ENCODE measurements at regions not wholly inside any gene's neighbourhood (a gene's known extent, or its start where the extent isn't known, plus 50 kb on each side); places are given as distances from the start of the nearest gene placed in this dataset.

DNA sequence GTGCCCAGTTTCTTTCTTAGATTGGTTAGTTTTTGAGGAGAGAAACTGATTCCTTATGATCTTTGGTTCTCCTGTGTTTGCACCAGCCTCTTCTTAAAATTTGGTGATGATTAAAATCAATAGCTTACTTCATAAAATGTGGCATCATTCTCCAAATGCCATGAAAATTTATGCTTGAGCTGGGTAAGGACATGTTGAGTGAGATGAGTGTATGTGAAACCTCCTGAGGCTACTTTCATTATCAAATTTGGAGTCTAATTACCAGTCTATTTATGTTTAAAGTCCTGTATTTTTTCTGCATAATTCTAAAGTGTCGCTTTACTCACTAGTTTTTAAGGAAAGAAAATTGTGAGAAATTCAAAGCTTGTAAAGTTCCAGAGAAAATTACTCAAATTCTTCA is 102.1 kb downstream of the DIPK2A start:
- no peaks in the 10 kb centered on the region for H3K36me3 ChIP-seq (ENCODE audit: insufficient read depth, low read length)
- Mint-ChIP-seq H3K27ac (ENCODE audit: unreplicated experiment) (no peak overlapping the region), H3K36me3 (ENCODE audit: low read depth, unreplicated experiment) (peaks cover 3% of the 10 kb centered on the region), H3K27me3 (ENCODE audit: low read depth, unreplicated experiment) (no peaks in the 10 kb centered on the region), H3K9me3 (ENCODE audit: unreplicated experiment) (peaks cover 12% of the 10 kb centered on the region), H3K4me1 (ENCODE audit: low read depth, unreplicated experiment) (no peaks in the 10 kb centered on the region), H3K4me3 (ENCODE audit: unreplicated experiment) (no peak overlapping the region)
- FAIRE-seq (no peak), DNase-seq (ENCODE audit: low read depth) (no peak)
- no peaks in the 10 kb centered on the region for H4K20me1 ChIP-seq (ENCODE audit: insufficient read depth, low read length)
- no peaks in the 10 kb centered on the region for H3K27me3 ChIP-seq (ENCODE audit: insufficient read depth, low read length)
- no peak overlapping the region for H3K4me3 ChIP-seq (ENCODE audit: insufficient read depth, low read depth, low read length)
- H3K4me2 ChIP-seq (ENCODE audit: low read length) = no peak overlapping the region
- no peak overlapping the region for H2AFZ ChIP-seq (ENCODE audit: low read depth, low read length)
- H3K27ac ChIP-seq (ENCODE audit: low read depth, low read length) = no peak overlapping the region
- no peaks in the 10 kb centered on the region for H3K79me2 ChIP-seq (ENCODE audit: insufficient read depth, low read length)
- TF ChIP-seq CTCF (IDR thresholded peaks at IDR 0.05; ENCODE audit: insufficient read depth, low read depth, low read length) (no peak), EZH2 (IDR thresholded peaks at IDR 0.05; ENCODE audit: insufficient read depth, low read length) (no peak)
- no peaks in the 10 kb centered on the region for H3K4me1 ChIP-seq (ENCODE audit: insufficient read depth, low read length)
- no peak overlapping the region for H3K9ac ChIP-seq (ENCODE audit: low read length)
- peaks cover 5% of the 10 kb centered on the region for H3K9me3 ChIP-seq (ENCODE audit: insufficient read depth, low read depth, low read length)

DNA sequence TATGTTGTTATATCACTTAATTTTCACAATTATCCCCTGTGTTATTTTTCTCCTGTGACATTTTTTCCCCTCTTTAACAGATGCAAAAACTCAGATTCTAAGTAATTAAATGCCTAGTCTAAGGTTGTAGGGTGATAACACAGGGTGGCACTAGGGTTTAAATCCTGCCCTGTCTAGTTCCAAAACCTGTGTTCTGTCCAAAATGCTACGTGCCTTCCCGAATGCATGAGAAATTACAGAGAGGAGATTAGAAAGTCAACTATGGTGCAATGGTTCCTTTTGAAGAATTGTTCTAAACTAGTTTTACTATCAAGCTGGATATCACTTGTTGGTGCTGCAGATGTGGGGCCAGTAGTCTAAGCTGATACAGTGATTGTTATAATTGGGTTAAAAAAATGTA is 108.0 kb downstream of the DIPK2A start:
- DNase-seq (ENCODE audit: low read depth) (no peak), FAIRE-seq (no peak)
- Histone ChIP-seq H3K36me3 (ENCODE audit: insufficient read depth, low read length) (no peaks in the 10 kb centered on the region), H3K9ac (ENCODE audit: low read length) (no peak overlapping the region), H3K27me3 (ENCODE audit: insufficient read depth, low read length) (no peaks in the 10 kb centered on the region), H4K20me1 (ENCODE audit: insufficient read depth, low read length) (no peaks in the 10 kb centered on the region), H3K79me2 (ENCODE audit: insufficient read depth, low read length) (no peaks in the 10 kb centered on the region), H3K27ac (ENCODE audit: low read depth, low read length) (no peak overlapping the region), H3K4me1 (ENCODE audit: insufficient read depth, low read length) (no peaks in the 10 kb centered on the region), H3K4me3 (ENCODE audit: insufficient read depth, low read depth, low read length) (no peak overlapping the region), H3K4me2 (ENCODE audit: low read length) (no peak overlapping the region), H3K9me3 (ENCODE audit: insufficient read depth, low read depth, low read length) (no peaks in the 10 kb centered on the region), H2AFZ (ENCODE audit: low read depth, low read length) (no peak overlapping the region)
- no peak overlapping the region for H3K4me3 Mint-ChIP-seq (ENCODE audit: unreplicated experiment)
- H3K4me1 Mint-ChIP-seq (ENCODE audit: low read depth, unreplicated experiment) = no peaks in the 10 kb centered on the region
- TF ChIP-seq EZH2 (IDR thresholded peaks at IDR 0.05; ENCODE audit: insufficient read depth, low read length) (no peak), CTCF (IDR thresholded peaks at IDR 0.05; ENCODE audit: insufficient read depth, low read depth, low read length) (no peak)
- no peaks in the 10 kb centered on the region for H3K27me3 Mint-ChIP-seq (ENCODE audit: low read depth, unreplicated experiment)
- H3K9me3 Mint-ChIP-seq (ENCODE audit: unreplicated experiment) = no peaks in the 10 kb centered on the region
- H3K27ac Mint-ChIP-seq (ENCODE audit: unreplicated experiment) = no peak overlapping the region
- H3K36me3 Mint-ChIP-seq (ENCODE audit: low read depth, unreplicated experiment) = no peaks in the 10 kb centered on the region

GRCh38 chr3:144084929-144085328 is 113.3 kb downstream of the DIPK2A start:
- Histone ChIP-seq H3K4me1 (ENCODE audit: insufficient read depth, low read length) (no peaks in the 10 kb centered on the region), H2AFZ (ENCODE audit: low read depth, low read length) (no peak overlapping the region), H3K79me2 (ENCODE audit: insufficient read depth, low read length) (no peaks in the 10 kb centered on the region), H4K20me1 (ENCODE audit: insufficient read depth, low read length) (no peaks in the 10 kb centered on the region), H3K36me3 (ENCODE audit: insufficient read depth, low read length) (no peaks in the 10 kb centered on the region), H3K4me3 (ENCODE audit: insufficient read depth, low read depth, low read length) (no peak overlapping the region), H3K27me3 (ENCODE audit: insufficient read depth, low read length) (no peaks in the 10 kb centered on the region), H3K4me2 (ENCODE audit: low read length) (no peak overlapping the region), H3K9ac (ENCODE audit: low read length) (no peak overlapping the region), H3K9me3 (ENCODE audit: insufficient read depth, low read depth, low read length) (no peaks in the 10 kb centered on the region), H3K27ac (ENCODE audit: low read depth, low read length) (no peak overlapping the region)
- H3K36me3 Mint-ChIP-seq (ENCODE audit: low read depth, unreplicated experiment) = no peaks in the 10 kb centered on the region
- H3K9me3 Mint-ChIP-seq (ENCODE audit: unreplicated experiment) = no peaks in the 10 kb centered on the region
- H3K4me3 Mint-ChIP-seq (ENCODE audit: unreplicated experiment) = no peak overlapping the region
- no peak for FAIRE-seq
- no peak for TF ChIP-seq EZH2 (IDR thresholded peaks at IDR 0.05; ENCODE audit: insufficient read depth, low read length)
- TF ChIP-seq CTCF (IDR thresholded peaks at IDR 0.05; ENCODE audit: insufficient read depth, low read depth, low read length) = no peak
- H3K27me3 Mint-ChIP-seq (ENCODE audit: low read depth, unreplicated experiment) = peaks cover 2% of the 10 kb centered on the region
- H3K4me1 Mint-ChIP-seq (ENCODE audit: low read depth, unreplicated experiment) = no peaks in the 10 kb centered on the region
- DNase-seq (ENCODE audit: low read depth) = no peak
- no peak overlapping the region for H3K27ac Mint-ChIP-seq (ENCODE audit: unreplicated experiment)

Data from astrocyte (in vitro differentiated cells and primary cell).